SK-N-SH treated with all-trans-retinoic acid at 6 μM for 48 hours (cell line): ENCODE measurements at regions not wholly inside any gene's neighbourhood (a gene's known extent, or its start where the extent isn't known, plus 50 kb on each side); places are given as distances from the start of the nearest gene placed in this dataset.
"Not testable (repeated sequence)": the region's sequence is repeated elsewhere in the genome, so short reads cannot be mapped to it uniquely, and the experiment has no call there.

ENCODE experiments used
- ATAC-seq: fragments of 200-7000 bp; cut with Tn5 transposase; 3 replicates; pipeline ENCODE4 v1.9.1; 2020; ENCODE audit warnings: mild to moderate bottlenecking, moderate library complexity
- ARNTL ChIP-seq: fragments of 450-650 bp; formaldehyde crosslinking; IDR thresholded peaks from 2 replicates; pipeline ENCODE4 v1.5.0; 2020; ENCODE audit warnings: low read depth, mild to moderate bottlenecking, moderate library complexity, borderline replicate concordance
- BACH2 ChIP-seq: fragments of 250-450 bp; sonication (Bioruptor Pico); IDR thresholded peaks from 2 replicates; pipeline ENCODE4 v1.9.0; 2021; ENCODE audit warnings: mild to moderate bottlenecking, borderline replicate concordance
- CREB5 ChIP-seq: fragments of 250-450 bp; sonication (Bioruptor Pico); IDR thresholded peaks from 2 replicates; pipeline ENCODE4 v1.5.1; 2020; ENCODE audit warnings: low read depth, mild to moderate bottlenecking, moderate library complexity
- CSRNP3 ChIP-seq: fragments of 250-450 bp; sonication (Bioruptor Pico); IDR thresholded peaks from 2 replicates; pipeline ENCODE4 v1.5.1; 2021; ENCODE audit warnings: mild to moderate bottlenecking, moderate library complexity
- ESRRG ChIP-seq: fragments of 250-450 bp; sonication (Bioruptor Pico); IDR thresholded peaks from 2 replicates; pipeline ENCODE4 v1.6.1; 2021; ENCODE audit warnings: mild to moderate bottlenecking
- GLIS3 ChIP-seq: fragments of 250-450 bp; sonication (Bioruptor Pico); IDR thresholded peaks from 2 replicates; pipeline ENCODE4 v1.5.0; 2020; ENCODE audit warnings: mild to moderate bottlenecking, moderate library complexity
- ISL1 ChIP-seq: fragments of 250-450 bp; sonication (Bioruptor Pico); IDR thresholded peaks from 2 replicates; pipeline ENCODE4 v2.1.2; 2022; ENCODE audit warnings: mild to moderate bottlenecking, moderate library complexity
- PATZ1 ChIP-seq: fragments of 250-450 bp; sonication (Bioruptor Pico); IDR thresholded peaks from 2 replicates; pipeline ENCODE4 v1.8.0; 2020; ENCODE audit warnings: mild to moderate bottlenecking, moderate library complexity, borderline replicate concordance
- POU6F1 ChIP-seq: fragments of 250-450 bp; sonication (Bioruptor Pico); IDR thresholded peaks from 2 replicates; pipeline ENCODE4 v1.8.0; 2021; ENCODE audit warnings: low read depth, mild to moderate bottlenecking, moderate library complexity, borderline replicate concordance
- PPARA ChIP-seq: fragments of 250-450 bp; sonication (Bioruptor Pico); IDR thresholded peaks from 2 replicates; pipeline ENCODE4 v1.5.0; 2020; ENCODE audit warnings: mild to moderate bottlenecking, borderline replicate concordance
- RARB ChIP-seq: fragments of 250-450 bp; sonication (Bioruptor Pico); IDR thresholded peaks from 2 replicates; pipeline ENCODE4 v1.8.0; 2021; ENCODE audit warnings: mild to moderate bottlenecking, moderate library complexity
- SNAI2 ChIP-seq: fragments of 250-450 bp; sonication (Bioruptor Pico); IDR thresholded peaks from 2 replicates; pipeline ENCODE4 v1.5.0; 2020; ENCODE audit warnings: mild to moderate bottlenecking, moderate library complexity
- TOX ChIP-seq: fragments of 250-450 bp; sonication (Bioruptor Pico); IDR thresholded peaks from 2 replicates; pipeline ENCODE4 v1.8.0; 2021; ENCODE audit warnings: mild to moderate bottlenecking, moderate library complexity, borderline replicate concordance
- TSHZ2 ChIP-seq: fragments of 250-450 bp; sonication (Bioruptor Pico); IDR thresholded peaks from 2 replicates; pipeline ENCODE4 v1.5.0; 2020; ENCODE audit warnings: mild to moderate bottlenecking, moderate library complexity
- ZFP3 ChIP-seq: fragments of 250-450 bp; sonication (Bioruptor Pico); IDR thresholded peaks from 2 replicates; pipeline ENCODE4 v1.5.0; 2020; ENCODE audit warnings: mild to moderate bottlenecking, moderate library complexity
- ZFP30 ChIP-seq: fragments of 450-650 bp; formaldehyde crosslinking; IDR thresholded peaks from 2 replicates; pipeline ENCODE4 v1.5.0; 2022; ENCODE audit warnings: mild to moderate bottlenecking, moderate library complexity
- ZNF565 ChIP-seq: fragments of 450-650 bp; formaldehyde crosslinking; conservative IDR thresholded peaks from 2 replicates; pipeline ENCODE4 v1.5.0; 2020; ENCODE audit warnings: low read depth, mild to moderate bottlenecking, moderate library complexity
- ZNF70 ChIP-seq: fragments of 450-650 bp; formaldehyde crosslinking; IDR thresholded peaks from 2 replicates; pipeline ENCODE4 v1.5.0; 2020; ENCODE audit warnings: mild to moderate bottlenecking, moderate library complexity
- ZNF8 ChIP-seq: fragments of 450-650 bp; formaldehyde crosslinking; IDR thresholded peaks from 2 replicates; pipeline ENCODE4 v1.5.0; 2020; ENCODE audit warnings: mild to moderate bottlenecking, moderate library complexity

- TF ChIP-seq ISL1 (CRISPR knock-in tag) (no peak), PATZ1 (CRISPR knock-in tag) (no peak), ZFP30 (CRISPR knock-in tag) (no peak), ZNF70 (CRISPR knock-in tag) (no peak), SNAI2 (CRISPR knock-in tag) (no peak), PPARA (no peak), TOX (CRISPR knock-in tag) (no peak), ZFP3 (CRISPR knock-in tag) (no peak)
- no peak for ATAC-seq
Measured at GRCh38 chr1:181251713-181252075, 163.2 kb downstream of the IER5 start.

GRCh38 chr1:181253601-181254000, 165.1 kb downstream of the IER5 start:
- not testable (repeated sequence) for ATAC-seq

GRCh38 chr1:181255270-181255929, 166.9 kb downstream of the IER5 start:
- peak; percentile 89 for ATAC-seq
- TF ChIP-seq RARB (CRISPR knock-in tag) (no peak), CSRNP3 (CRISPR knock-in tag) (no peak), CREB5 (CRISPR knock-in tag) (no peak), ZNF70 (CRISPR knock-in tag) (no peak), TOX (CRISPR knock-in tag) (no peak), ISL1 (CRISPR knock-in tag) (no peak), BACH2 (no peak), ARNTL (no peak), ESRRG (CRISPR knock-in tag) (no peak), POU6F1 (CRISPR knock-in tag) (no peak), ZNF565 (CRISPR knock-in tag) (no peak), ZFP3 (CRISPR knock-in tag) (no peak), PATZ1 (CRISPR knock-in tag) (no peak), ZNF8 (CRISPR knock-in tag) (no peak), PPARA (no peak), ZFP30 (CRISPR knock-in tag) (no peak), TSHZ2 (CRISPR knock-in tag) (no peak), GLIS3 (CRISPR knock-in tag) (no peak), SNAI2 (CRISPR knock-in tag) (no peak)
- TF ChIP-seq, all 23 proteins: peak for 0
